Peyer's patch (tissue), 4 donors: ENCODE measurements at regions not wholly inside any gene's neighbourhood (a gene's known extent, or its start where the extent isn't known, plus 50 kb on each side); places are given as distances from the start of the nearest gene placed in this dataset.
A peak's percentile ranks its signal among the peaks of the same experiment; 100 is the strongest.

ENCODE experiments used
- CTCF ChIP-seq, 6 experiments: fragments of 450-650 bp in 4 of 6; fragments of 200-600 bp in 2 of 6; sonication (generic) in 1 of 6; IDR thresholded peaks; one replicate each; pipeline ENCODE4 v1.5.1; 2017 to 2019; ENCODE audit warnings: antibody characterized with exemption in 6 of 6, mild to moderate bottlenecking in 3 of 6, moderate library complexity in 1 of 6
- POLR2A ChIP-seq, 2 donors: fragments of 450-650 bp; IDR thresholded peaks; one replicate each; pipeline ENCODE4 v1.5.1; 2017; ENCODE audit warnings: antibody characterized with exemption in 2 of 2, mild to moderate bottlenecking in 2 of 2, moderate library complexity in 2 of 2

GRCh38 chrX:68945603-68946228 lies 116.9 kb downstream of the EFNB1 start:
- peak in 2 of 6 experiments; percentile 22 to 23 for TF ChIP-seq CTCF (IDR thresholded peaks at IDR 0.05)
- TF ChIP-seq POLR2A (IDR thresholded peaks at IDR 0.05) = no peak
